ENCODE measurements at regions not wholly inside any gene's neighbourhood (a gene's known extent, or its start where the extent isn't known, plus 50 kb on each side); places are given as distances from the start of the nearest gene placed in this dataset.

DNA sequence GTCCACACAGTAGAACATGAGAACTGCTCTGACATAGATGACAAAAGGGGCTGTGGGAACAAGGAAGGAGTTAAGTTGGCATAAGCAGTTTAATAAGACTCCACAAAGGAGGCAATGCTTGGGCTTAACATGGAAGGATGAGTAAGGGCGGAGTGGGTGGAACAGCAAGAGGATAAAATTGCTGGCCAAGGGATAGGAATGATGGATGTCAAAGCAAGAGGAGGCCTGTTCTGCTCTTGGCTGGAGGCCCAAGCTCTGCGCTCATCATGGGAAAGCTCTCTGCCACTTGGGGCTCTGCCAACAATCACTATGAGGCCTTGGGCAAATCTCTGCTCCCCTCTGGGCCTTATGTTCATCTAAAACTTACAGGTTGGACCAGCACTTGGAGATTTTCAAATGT lies 98.3 kb upstream of the CAMK1G start:
- Histone ChIP-seq H3K4me3 (ENCODE audit: low read length) (no peak overlapping the region), H3K36me3 (replicated peaks; ENCODE audit: insufficient read depth, low read length) (no peaks in the 10 kb centered on the region), H3K9me2 (replicated peaks; ENCODE audit: insufficient read depth, low read length) (no peaks in the 10 kb centered on the region), H3F3A (ENCODE audit: insufficient read depth, low read length) (no peaks in the 10 kb centered on the region), H3K27ac (ENCODE audit: low read length) (no peak overlapping the region), H3K4me2 (ENCODE audit: low read depth, low read length) (no peak overlapping the region), H3K9ac (ENCODE audit: low read length) (no peak overlapping the region), H3K79me2 (ENCODE audit: low read length) (no peaks in the 10 kb centered on the region), H3K4me1 (ENCODE audit: low read length) (no peaks in the 10 kb centered on the region), H4K20me1 (ENCODE audit: insufficient read depth, low read length) (no peaks in the 10 kb centered on the region), H3K9me3 (replicated peaks; ENCODE audit: insufficient read depth, low read length) (no peaks in the 10 kb centered on the region), H2AFZ (ENCODE audit: low read length) (no peak overlapping the region), H3K27me3 (replicated peaks; ENCODE audit: insufficient read depth, low read length) (no peaks in the 10 kb centered on the region)
- no peak for TF ChIP-seq EZH2 (optimal IDR thresholded peaks at IDR 0.05; ENCODE audit: low read depth, low read length)
- TF ChIP-seq, protein P1, sequence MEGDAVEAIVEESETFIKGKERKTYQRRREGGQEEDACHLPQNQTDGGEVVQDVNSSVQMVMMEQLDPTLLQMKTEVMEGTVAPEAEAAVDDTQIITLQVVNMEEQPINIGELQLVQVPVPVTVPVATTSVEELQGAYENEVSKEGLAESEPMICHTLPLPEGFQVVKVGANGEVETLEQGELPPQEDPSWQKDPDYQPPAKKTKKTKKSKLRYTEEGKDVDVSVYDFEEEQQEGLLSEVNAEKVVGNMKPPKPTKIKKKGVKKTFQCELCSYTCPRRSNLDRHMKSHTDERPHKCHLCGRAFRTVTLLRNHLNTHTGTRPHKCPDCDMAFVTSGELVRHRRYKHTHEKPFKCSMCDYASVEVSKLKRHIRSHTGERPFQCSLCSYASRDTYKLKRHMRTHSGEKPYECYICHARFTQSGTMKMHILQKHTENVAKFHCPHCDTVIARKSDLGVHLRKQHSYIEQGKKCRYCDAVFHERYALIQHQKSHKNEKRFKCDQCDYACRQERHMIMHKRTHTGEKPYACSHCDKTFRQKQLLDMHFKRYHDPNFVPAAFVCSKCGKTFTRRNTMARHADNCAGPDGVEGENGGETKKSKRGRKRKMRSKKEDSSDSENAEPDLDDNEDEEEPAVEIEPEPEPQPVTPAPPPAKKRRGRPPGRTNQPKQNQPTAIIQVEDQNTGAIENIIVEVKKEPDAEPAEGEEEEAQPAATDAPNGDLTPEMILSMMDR (IDR thresholded peaks at IDR 0.05; ENCODE audit: low read length), result no peak
- no peak for TF ChIP-seq EZH2phosphoT487 (IDR thresholded peaks at IDR 0.05; ENCODE audit: low read length)
- no peak for DNase-seq

DNA sequence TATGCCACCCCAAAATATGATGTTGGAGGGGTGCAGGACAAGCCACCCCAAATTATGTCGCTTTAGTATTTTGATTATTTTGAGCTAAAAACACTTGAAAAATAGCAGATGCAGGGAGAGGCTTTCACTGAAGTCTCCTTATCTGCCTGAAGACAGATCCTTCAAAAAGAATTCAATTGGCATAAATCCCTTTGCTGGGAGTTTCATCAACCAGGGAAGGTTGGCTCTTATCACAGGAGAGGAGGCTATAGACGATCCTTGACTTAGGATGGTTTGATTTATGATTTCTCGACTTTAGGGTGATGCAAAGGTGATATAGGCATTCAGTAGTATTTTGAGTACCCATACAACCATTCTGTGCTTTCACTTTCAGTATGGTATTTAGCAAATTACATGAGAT lies 97.8 kb upstream of the CAMK1G start:
- H3K4me1 ChIP-seq (ENCODE audit: low read length), result no peaks in the 10 kb centered on the region
- H3K9me2 ChIP-seq (replicated peaks; ENCODE audit: insufficient read depth, low read length), result no peaks in the 10 kb centered on the region
- TF ChIP-seq EZH2 (optimal IDR thresholded peaks at IDR 0.05; ENCODE audit: low read depth, low read length) (no peak), EZH2phosphoT487 (IDR thresholded peaks at IDR 0.05; ENCODE audit: low read length) (no peak)
- TF ChIP-seq, protein P1 (IDR thresholded peaks at IDR 0.05; ENCODE audit: low read length), result no peak
- H3K27ac ChIP-seq (ENCODE audit: low read length), result no peak overlapping the region
- H4K20me1 ChIP-seq (ENCODE audit: insufficient read depth, low read length), result no peaks in the 10 kb centered on the region
- DNase-seq, result no peak
- H3K9ac ChIP-seq (ENCODE audit: low read length), result no peak overlapping the region
- H3K4me3 ChIP-seq (ENCODE audit: low read length), result no peak overlapping the region
- no peaks in the 10 kb centered on the region for H3K36me3 ChIP-seq (replicated peaks; ENCODE audit: insufficient read depth, low read length)
- H3K9me3 ChIP-seq (replicated peaks; ENCODE audit: insufficient read depth, low read length), result no peaks in the 10 kb centered on the region
- no peaks in the 10 kb centered on the region for H3F3A ChIP-seq (ENCODE audit: insufficient read depth, low read length)
- no peak overlapping the region for H2AFZ ChIP-seq (ENCODE audit: low read length)
- H3K79me2 ChIP-seq (ENCODE audit: low read length), result no peaks in the 10 kb centered on the region
- H3K27me3 ChIP-seq (replicated peaks; ENCODE audit: insufficient read depth, low read length), result no peaks in the 10 kb centered on the region
- no peak overlapping the region for H3K4me2 ChIP-seq (ENCODE audit: low read depth, low read length)

DNA sequence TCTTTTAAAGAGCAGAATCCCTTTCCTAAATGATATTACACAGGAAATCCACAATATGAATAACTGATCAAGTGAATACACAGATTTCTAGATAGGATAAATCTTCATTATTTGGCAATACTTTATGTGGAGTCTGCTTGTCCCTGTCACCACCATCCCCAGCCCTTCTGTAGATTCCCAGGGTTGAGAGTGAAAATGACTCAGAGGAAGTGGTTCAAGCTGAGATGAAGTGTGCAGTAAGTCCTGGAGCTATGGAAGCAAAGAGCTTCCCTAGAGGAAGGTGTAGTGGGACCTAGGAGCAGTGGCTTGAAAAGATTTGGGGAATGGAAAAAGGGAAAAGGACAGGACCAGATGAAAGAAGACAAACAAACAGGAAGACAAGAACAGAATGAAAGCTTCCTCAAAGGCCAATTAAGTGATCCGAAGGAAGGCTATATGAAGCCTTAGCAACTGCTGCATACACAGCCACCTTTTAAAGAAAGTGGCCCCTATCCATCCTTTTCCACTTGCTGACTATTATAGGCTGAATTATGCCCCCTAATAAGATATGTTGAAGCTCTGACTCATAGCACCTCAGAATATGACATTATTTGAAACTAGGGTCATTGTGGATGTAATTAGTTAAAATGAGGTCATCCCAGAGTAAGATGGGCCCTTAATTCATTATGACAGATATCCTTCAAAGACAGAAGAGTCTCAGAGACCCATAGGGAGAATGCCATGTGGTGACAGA lies 96.5 kb upstream of the CAMK1G start:
- no peak for DNase-seq

More for the DNA sequence above, 96.5 kb upstream of the CAMK1G start:
- Histone ChIP-seq H3K27ac (ENCODE audit: low read length) (no peak overlapping the region), H3K36me3 (replicated peaks; ENCODE audit: insufficient read depth, low read length) (no peaks in the 10 kb centered on the region), H3K79me2 (ENCODE audit: low read length) (no peaks in the 10 kb centered on the region), H2AFZ (ENCODE audit: low read length) (no peak overlapping the region), H3F3A (ENCODE audit: insufficient read depth, low read length) (no peaks in the 10 kb centered on the region), H3K4me3 (ENCODE audit: low read length) (no peak overlapping the region), H3K9me2 (replicated peaks; ENCODE audit: insufficient read depth, low read length) (no peaks in the 10 kb centered on the region), H3K9ac (ENCODE audit: low read length) (no peak overlapping the region), H3K27me3 (replicated peaks; ENCODE audit: insufficient read depth, low read length) (no peaks in the 10 kb centered on the region), H3K9me3 (replicated peaks; ENCODE audit: insufficient read depth, low read length) (no peaks in the 10 kb centered on the region), H3K4me1 (ENCODE audit: low read length) (no peaks in the 10 kb centered on the region), H4K20me1 (ENCODE audit: insufficient read depth, low read length) (no peaks in the 10 kb centered on the region), H3K4me2 (ENCODE audit: low read depth, low read length) (no peak overlapping the region)
- TF ChIP-seq EZH2 (optimal IDR thresholded peaks at IDR 0.05; ENCODE audit: low read depth, low read length) (no peak), EZH2phosphoT487 (IDR thresholded peaks at IDR 0.05; ENCODE audit: low read length) (no peak)
- TF ChIP-seq, protein P1 (IDR thresholded peaks at IDR 0.05; ENCODE audit: low read length), result no peak

Data from MM.1S (cell line).